K562 (cell line): ENCODE measurements at regions not wholly inside any gene's neighbourhood (a gene's known extent, or its start where the extent isn't known, plus 50 kb on each side); places are given as distances from the start of the nearest gene placed in this dataset.

Experiments
- BHLHE40 ChIP-seq: IDR thresholded peaks from 2 replicates; pipeline ENCODE4 v1.6.1; 2011; ENCODE audit warnings: low read length, improper control_type of control experiment
- BRCA1 ChIP-seq, 2 experiments: fragments of 450-650 bp in 1 of 2; sonication (generic) in 1 of 2; formaldehyde crosslinking in 1 of 2; IDR thresholded peaks; 2 replicates each; pipeline versions ENCODE4 v1.5.0 to v1.6.1; 2017 to 2020; ENCODE audit warnings: mild to moderate bottlenecking in 1 of 2, missing genetic modification reagents in 1 of 2
- CBX8 ChIP-seq: fragments of 200-600 bp; sonication (generic); IDR thresholded peaks from 2 replicates; pipeline ENCODE4 v1.6.1; 2012; ENCODE audit warnings: borderline replicate concordance, mixed run types, low read depth, mild to moderate bottlenecking, moderate library complexity, mixed read lengths, low read length, control low read depth, inconsistent platforms; ENCODE audit not compliant: poor library complexity, severe bottlenecking; ENCODE audit errors: extremely low read depth
- DEAF1 ChIP-seq: fragments of 450-650 bp; formaldehyde crosslinking; IDR thresholded peaks from 2 replicates; pipeline ENCODE4 v1.4.0; 2020; ENCODE audit warnings: mild to moderate bottlenecking, moderate library complexity
- E2F6 ChIP-seq, 2 experiments: IDR thresholded peaks; 2 replicates each; pipeline ENCODE4 v1.6.1; 2011; ENCODE audit warnings: borderline replicate concordance in 1 of 2, control low read depth in 1 of 2, low read depth in 1 of 2, low read length in 1 of 2, mild to moderate bottlenecking in 1 of 2, mixed read lengths in 1 of 2, moderate library complexity in 1 of 2; ENCODE audit not compliant: insufficient read depth in 1 of 2, insufficient read length in 1 of 2, poor library complexity in 1 of 2, severe bottlenecking in 1 of 2; ENCODE audit errors: extremely low read depth in 1 of 2
- FIP1L1 ChIP-seq: fragments of 200-400 bp; formaldehyde crosslinking; IDR thresholded peaks from 2 replicates; pipeline ENCODE4 v1.6.1; 2018; ENCODE audit warnings: mild to moderate bottlenecking, low read depth, low read length; ENCODE audit not compliant: poor library complexity, severe bottlenecking
- GMEB1 ChIP-seq: fragments of 250-450 bp; sonication (Bioruptor Pico); IDR thresholded peaks from 2 replicates; pipeline ENCODE4 v1.4.0; 2020; ENCODE audit warnings: mild to moderate bottlenecking
- HBP1 ChIP-seq: fragments of 450-650 bp; formaldehyde crosslinking; IDR thresholded peaks from 2 replicates; pipeline ENCODE4 v1.4.0; 2022; ENCODE audit warnings: missing genetic modification characterization
- LEF1 ChIP-seq: fragments of 450-650 bp; IDR thresholded peaks from 2 replicates; pipeline ENCODE4 v1.6.1; 2016; ENCODE audit warnings: mild to moderate bottlenecking
- MAZ ChIP-seq, 2 experiments: fragments of 450-650 bp in 1 of 2; sonication (generic) in 1 of 2; formaldehyde crosslinking; IDR thresholded peaks in 1 of 2; conservative IDR thresholded peaks in 1 of 2; 2 replicates each; pipeline versions ENCODE4 v1.4.0 to v1.5.0; 2020; ENCODE audit warnings: mild to moderate bottlenecking in 1 of 2, missing genetic modification reagents in 1 of 2
- MXD1 ChIP-seq: fragments of 250-450 bp; sonication (Bioruptor Pico); IDR thresholded peaks from 2 replicates; pipeline ENCODE4 v1.8.0; 2021; ENCODE audit warnings: borderline replicate concordance, mild to moderate bottlenecking, moderate library complexity; ENCODE audit not compliant: poor library complexity, severe bottlenecking
- PTTG1 ChIP-seq: fragments of 450-650 bp; IDR thresholded peaks from 2 replicates; pipeline ENCODE4 v1.6.1; 2016; ENCODE audit warnings: low read depth, mild to moderate bottlenecking, missing genetic modification characterization, missing compliant biosample characterization
- PURB ChIP-seq: sonication (generic); formaldehyde crosslinking; IDR thresholded peaks from 2 replicates; pipeline ENCODE4 v1.9.0; 2021; ENCODE audit warnings: low read depth, mild to moderate bottlenecking, missing genetic modification reagents
- RBM25 ChIP-seq: fragments of 200-400 bp; formaldehyde crosslinking; IDR thresholded peaks from 2 replicates; pipeline ENCODE4 v1.6.1; 2018; ENCODE audit warnings: low read length, low read depth, moderate library complexity; ENCODE audit not compliant: severe bottlenecking
- YY1 ChIP-seq, 3 experiments: IDR thresholded peaks; 2 replicates each; pipeline ENCODE4 v1.6.1; 2011; ENCODE audit warnings: low read length in 2 of 3, mild to moderate bottlenecking in 2 of 3, moderate library complexity in 2 of 3, borderline replicate concordance in 1 of 3, control low read depth in 1 of 3, low read depth in 1 of 3; ENCODE audit not compliant: insufficient read depth in 3 of 3, insufficient replicate concordance in 2 of 3, control insufficient read depth in 1 of 3, insufficient read length in 1 of 3; ENCODE audit errors: extremely low read depth in 1 of 3
- ZFX ChIP-seq: sonication (generic); formaldehyde crosslinking; IDR thresholded peaks from 2 replicates; pipeline ENCODE4 v1.8.0; 2022; ENCODE audit warnings: mild to moderate bottlenecking, missing genetic modification reagents, moderate library complexity
- ZNF717 ChIP-seq: fragments of 250-450 bp; sonication (Bioruptor Pico); IDR thresholded peaks from 2 replicates; pipeline ENCODE4 v1.5.0; 2021

- TF ChIP-seq E2F6 (IDR thresholded peaks at IDR 0.05; ENCODE audit: borderline replicate concordance in 1 of 2, extremely low read depth in 1 of 2, insufficient read depth in 1 of 2, insufficient read length in 1 of 2, low read depth in 1 of 2, low read length in 1 of 2, poor library complexity in 1 of 2, severe bottlenecking in 1 of 2) = no peak
- TF ChIP-seq RBM25 = no peak
- no peak for TF ChIP-seq FIP1L1
- TF ChIP-seq BRCA1 (IDR thresholded peaks at IDR 0.05) = no peak
- TF ChIP-seq BRCA1 (CRISPR knock-in tag; IDR thresholded peaks at IDR 0.05) = no peak
- TF ChIP-seq BHLHE40 = no peak
- TF ChIP-seq MXD1 (CRISPR knock-in tag) = no peak
- TF ChIP-seq CBX8 = no peak
- 0 out of 2 replicates have a peak, but pooled peaks have one; percentile 51 for TF ChIP-seq DEAF1 (CRISPR knock-in tag)
- no peak for TF ChIP-seq PURB (CRISPR knock-in tag)
- TF ChIP-seq ZFX (CRISPR knock-in tag) = no peak
- TF ChIP-seq YY1 (IDR thresholded peaks at IDR 0.05; ENCODE audit: borderline replicate concordance in 1 of 3, control insufficient read depth in 1 of 3, extremely low read depth in 1 of 3, insufficient read depth in 3 of 3, insufficient read length in 1 of 3, insufficient replicate concordance in 2 of 3, low read depth in 1 of 3, low read length in 2 of 3) = peak in 1 of 3 experiments; percentile 5
- TF ChIP-seq LEF1 = peak; percentile 6; the same call in 1 of the 2 replicates
- TF ChIP-seq GMEB1 (CRISPR knock-in tag) = no peak
- no peak for TF ChIP-seq ZNF717 (CRISPR knock-in tag)
- no peak for TF ChIP-seq PTTG1
- TF ChIP-seq HBP1 (CRISPR knock-in tag) = no peak
- peak in 1 of 2 experiments; percentile 39; a peak in 1 of 4 replicates for TF ChIP-seq MAZ (CRISPR knock-in tag; conservative IDR thresholded peaks at IDR 0.05 in 1 of 2, IDR thresholded peaks at IDR 0.05 in 1 of 2)
These were observed 69.9 kb upstream of the WDR1 start (continued) for GRCh38 chr4:10186228-10187214.
